ACC112 (cell line): ENCODE measurements at regions not wholly inside any gene's neighbourhood (a gene's known extent, or its start where the extent isn't known, plus 50 kb on each side); places are given as distances from the start of the nearest gene placed in this dataset.
A peak's percentile ranks its signal among the peaks of the same experiment; 100 is the strongest.
"Not testable (repeated sequence)": the region's sequence is repeated elsewhere in the genome, so short reads cannot be mapped to it uniquely, and the experiment has no call there.

Experiments used
- H2AFZ ChIP-seq: fragments of 200-600 bp; sonication (generic); one replicate; pipeline ENCODE4 v1.6.0; 2017; ENCODE audit warnings: antibody characterized with exemption, low read length; ENCODE audit not compliant: unreplicated experiment
- H3K27ac ChIP-seq: fragments of 200-600 bp; sonication (generic); 2 replicates; pipeline ENCODE4 v1.5.1; 2014; ENCODE audit warnings: low read depth, mild to moderate bottlenecking, antibody characterized with exemption, low read length, moderate library complexity
- H3K27me3 ChIP-seq: fragments of 200-600 bp; sonication (generic); 2 replicates; pipeline ENCODE4 v1.6.1; 2014; ENCODE audit warnings: mild to moderate bottlenecking, antibody characterized with exemption, low read length, moderate library complexity, mixed read lengths; ENCODE audit not compliant: insufficient read depth
- H3K36me3 ChIP-seq: fragments of 200-600 bp; sonication (generic); 2 replicates; pipeline ENCODE4 v1.6.1; 2016; ENCODE audit warnings: mild to moderate bottlenecking, antibody characterized with exemption, low read length, moderate library complexity, mixed read lengths; ENCODE audit not compliant: insufficient read depth
- H3K4me1 ChIP-seq: fragments of 200-600 bp; sonication (generic); one replicate; pipeline ENCODE4 v1.6.1; 2016; ENCODE audit warnings: low read length, mixed read lengths; ENCODE audit not compliant: insufficient read depth, unreplicated experiment, control insufficient read depth
- H3K4me3 ChIP-seq: fragments of 200-600 bp; sonication (generic); 2 replicates; pipeline ENCODE4 v1.5.1; 2014; ENCODE audit warnings: mild to moderate bottlenecking, low read depth, low read length
- H3K79me2 ChIP-seq: fragments of 200-600 bp; sonication (generic); one replicate; pipeline ENCODE4 v1.6.0; 2016; ENCODE audit warnings: low read length; ENCODE audit not compliant: control insufficient read depth, unreplicated experiment, insufficient read depth

DNA sequence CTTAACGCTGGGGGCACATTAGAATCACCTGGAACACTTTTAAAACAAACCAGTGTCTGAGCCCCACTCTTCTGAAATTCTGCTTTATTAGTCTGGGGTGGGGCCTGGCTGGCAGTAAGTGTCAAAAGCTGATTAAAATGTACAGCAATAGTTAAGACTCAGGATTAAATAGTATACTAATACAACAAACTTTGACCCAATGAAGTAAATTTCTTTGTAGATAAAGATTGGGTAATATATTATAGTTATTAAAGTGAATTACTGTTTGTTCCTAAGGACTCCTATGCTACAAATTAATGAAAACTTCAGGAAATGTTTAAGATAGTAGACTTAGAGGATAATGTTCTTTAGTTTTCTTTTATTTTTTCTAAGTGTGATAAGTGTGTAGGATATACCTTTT is 160.9 kb downstream of the FAM124B start:
- H3K79me2 ChIP-seq: no peaks in the 10 kb centered on the region

GRCh38 chr2:224223851-224224555 is 177.9 kb downstream of the FAM124B start:
- Histone ChIP-seq H3K27ac (no peak overlapping the region), H3K36me3 (no peaks in the 10 kb centered on the region), H3K4me1 (peaks cover 35% of the 10 kb centered on the region), H3K4me3 (no peak overlapping the region), H3K79me2 (no peaks in the 10 kb centered on the region), H3K27me3 (no peaks in the 10 kb centered on the region), H2AFZ (peak overlapping the region; percentile 50)

More for the DNA sequence above, 160.9 kb downstream of the FAM124B start:
- Histone ChIP-seq H3K27me3 (no peaks in the 10 kb centered on the region), H3K36me3 (no peaks in the 10 kb centered on the region), H3K4me1 (no peaks in the 10 kb centered on the region), H3K27ac (no peak overlapping the region), H2AFZ (no peak overlapping the region), H3K4me3 (no peak overlapping the region)

- peak overlapping the region; percentile 52 for H2AFZ ChIP-seq
- H3K4me1 ChIP-seq: peaks cover 40% of the 10 kb centered on the region
- H3K36me3 ChIP-seq: no peaks in the 10 kb centered on the region; the same call in 1 of the 2 replicates
- no peaks in the 10 kb centered on the region for H3K79me2 ChIP-seq
- no peak overlapping the region for H3K27ac ChIP-seq
- H3K4me3 ChIP-seq: no peak overlapping the region
- H3K27me3 ChIP-seq: no peaks in the 10 kb centered on the region
Measured at GRCh38 chr2:224222974-224223373, 178.9 kb downstream of the FAM124B start.

DNA sequence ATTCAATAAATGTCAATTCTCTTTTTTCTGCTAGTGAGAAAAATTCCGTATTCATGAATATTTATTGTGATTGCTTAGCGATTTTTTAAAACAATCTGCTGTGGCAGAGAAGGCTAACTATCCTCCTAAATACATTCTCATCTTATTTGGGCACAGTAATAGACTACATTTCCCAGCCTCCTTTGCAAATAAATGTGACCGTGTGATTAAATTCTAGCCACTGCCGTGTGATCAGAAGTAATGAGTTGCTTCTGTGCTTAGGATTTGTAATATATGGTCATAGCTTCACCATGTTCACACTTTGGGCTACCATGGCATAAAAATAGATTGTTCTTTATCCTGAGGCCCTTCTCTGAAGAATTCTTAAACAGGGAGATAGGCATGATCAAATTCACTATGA is 179.6 kb downstream of the FAM124B start:
- no peaks in the 10 kb centered on the region for H3K27me3 ChIP-seq
- peaks cover 45% of the 10 kb centered on the region for H3K4me1 ChIP-seq
- no peak overlapping the region for H3K4me3 ChIP-seq
- H2AFZ ChIP-seq: peak overlapping the region; percentile 52
- no peaks in the 10 kb centered on the region for H3K79me2 ChIP-seq
- no peaks in the 10 kb centered on the region; the same call in 1 of the 2 replicates for H3K36me3 ChIP-seq
- peak overlapping the region; percentile 99 for H3K27ac ChIP-seq

DNA sequence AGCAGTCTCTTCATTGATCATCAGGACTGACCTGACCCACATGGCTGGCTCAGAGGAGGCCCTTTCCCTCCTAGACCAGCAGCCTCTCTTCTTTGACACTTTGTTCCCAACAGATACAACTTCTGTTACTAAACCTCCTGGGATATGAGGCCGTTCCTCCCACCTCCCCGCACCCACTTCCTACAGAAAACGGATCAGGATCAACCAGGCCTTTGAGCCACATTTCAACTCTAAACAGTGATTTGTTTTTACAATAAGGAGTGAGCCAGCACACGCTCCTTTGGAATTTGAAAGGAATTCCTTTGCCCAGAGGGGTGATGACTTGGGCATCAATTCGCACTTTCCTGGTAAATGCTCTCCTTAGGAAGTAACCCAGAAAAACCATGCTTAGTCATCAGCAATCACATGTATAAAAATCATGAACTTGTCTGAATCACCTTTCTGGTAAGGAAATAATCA is 180.4 kb downstream of the FAM124B start:
- Histone ChIP-seq H3K79me2 (no peaks in the 10 kb centered on the region), H3K27me3 (no peaks in the 10 kb centered on the region), H3K4me1 (peaks cover 46% of the 10 kb centered on the region), H2AFZ (peak overlapping the region; percentile 47), H3K27ac (peak overlapping the region; percentile 99), H3K36me3 (no peaks in the 10 kb centered on the region; the same call in 1 of the 2 replicates), H3K4me3 (peak overlapping the region; percentile 9; the same call in 1 of the 2 replicates)

- Histone ChIP-seq H3K4me1 (peaks cover 46% of the 10 kb centered on the region), H3K27ac (peak overlapping the region; percentile 99)
Measured at GRCh38 chr2:224220586-224221255, 181.2 kb downstream of the FAM124B start.

DNA sequence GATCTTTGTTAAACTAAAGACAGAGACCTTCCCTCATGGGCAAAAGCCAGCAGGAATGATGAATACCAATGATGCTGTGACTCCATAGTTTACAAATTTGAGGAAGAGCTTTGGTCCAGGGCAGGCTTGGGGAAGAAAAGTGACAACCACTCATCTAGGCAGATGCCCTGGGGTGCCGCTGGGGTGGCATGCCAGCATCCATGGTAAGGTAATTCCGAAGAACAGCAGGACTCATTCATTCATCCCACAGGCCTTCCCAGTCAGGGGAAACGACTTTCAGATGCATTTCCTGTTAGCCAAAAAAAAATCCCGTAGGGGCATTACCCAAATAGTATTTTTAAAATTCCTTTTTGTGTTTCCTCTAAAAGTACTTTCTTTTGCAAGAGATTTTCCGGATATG is 180.7 kb upstream of the SERPINE2 start:
- Histone ChIP-seq H3K4me1 (peaks cover 46% of the 10 kb centered on the region), H2AFZ (no peak overlapping the region), H3K36me3 (no peaks in the 10 kb centered on the region; the same call in 1 of the 2 replicates), H3K27me3 (no peaks in the 10 kb centered on the region), H3K4me3 (no peak overlapping the region), H3K27ac (peak overlapping the region; percentile 99), H3K79me2 (no peaks in the 10 kb centered on the region)

More at GRCh38 chr2:224220586-224221255, 181.2 kb downstream of the FAM124B start:
- H3K27me3 ChIP-seq: no peaks in the 10 kb centered on the region
- H2AFZ ChIP-seq: peak overlapping the region; percentile 47
- H3K79me2 ChIP-seq: no peaks in the 10 kb centered on the region
- peak overlapping the region; percentile 9; the same call in 1 of the 2 replicates for H3K4me3 ChIP-seq
- no peaks in the 10 kb centered on the region; the same call in 1 of the 2 replicates for H3K36me3 ChIP-seq

GRCh38 chr2:224217962-224218347 is 178.9 kb upstream of the SERPINE2 start:
- no peaks in the 10 kb centered on the region for H3K27me3 ChIP-seq
- H3K27ac ChIP-seq: peak overlapping the region; percentile 54
- no peak overlapping the region for H2AFZ ChIP-seq
- no peaks in the 10 kb centered on the region for H3K79me2 ChIP-seq
- H3K4me1 ChIP-seq: peaks cover 44% of the 10 kb centered on the region
- no peaks in the 10 kb centered on the region; the same call in 1 of the 2 replicates for H3K36me3 ChIP-seq
- no peak overlapping the region for H3K4me3 ChIP-seq

DNA sequence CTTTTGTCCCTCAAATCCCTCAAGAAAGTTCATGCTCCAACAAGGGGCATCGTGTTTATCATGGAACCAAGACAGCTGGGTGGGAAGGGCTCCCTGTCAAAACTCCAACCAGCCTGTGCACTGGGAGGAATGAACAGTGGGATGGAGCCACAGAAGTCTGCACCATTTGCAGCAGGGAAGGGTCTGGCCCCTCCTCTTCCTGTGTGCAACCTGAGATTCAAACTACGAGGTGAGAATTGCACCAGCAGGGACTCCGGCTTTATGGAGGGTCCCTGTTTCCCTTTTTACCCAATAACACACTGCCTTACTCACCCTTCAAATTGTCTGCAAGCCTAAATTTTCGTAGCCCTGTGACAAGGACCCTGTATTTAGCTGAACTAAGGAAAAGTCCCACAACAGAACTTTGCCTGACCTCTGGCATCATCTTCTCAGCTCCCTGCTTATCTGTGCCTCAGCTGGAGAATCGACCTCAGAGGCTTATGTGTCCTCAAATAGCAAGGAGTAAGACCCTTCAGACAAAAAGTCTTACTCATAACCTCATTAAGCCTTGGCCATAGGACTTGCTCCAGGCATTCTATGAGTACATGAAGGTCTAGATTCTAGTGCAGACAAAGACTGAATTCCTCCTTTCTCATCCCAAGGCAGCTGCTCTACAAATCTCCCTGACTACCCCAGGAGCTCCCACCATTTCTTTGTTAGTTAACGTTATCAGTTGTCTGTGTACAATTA is 178.3 kb upstream of the SERPINE2 start:
- peak overlapping the region; percentile 54 for H3K27ac ChIP-seq
- H3K4me3 ChIP-seq: no peak overlapping the region
- H3K79me2 ChIP-seq: no peaks in the 10 kb centered on the region
- H3K36me3 ChIP-seq: no peaks in the 10 kb centered on the region; the same call in 1 of the 2 replicates
- no peaks in the 10 kb centered on the region for H3K27me3 ChIP-seq
- H3K4me1 ChIP-seq: peaks cover 38% of the 10 kb centered on the region
- H2AFZ ChIP-seq: no peak overlapping the region

DNA sequence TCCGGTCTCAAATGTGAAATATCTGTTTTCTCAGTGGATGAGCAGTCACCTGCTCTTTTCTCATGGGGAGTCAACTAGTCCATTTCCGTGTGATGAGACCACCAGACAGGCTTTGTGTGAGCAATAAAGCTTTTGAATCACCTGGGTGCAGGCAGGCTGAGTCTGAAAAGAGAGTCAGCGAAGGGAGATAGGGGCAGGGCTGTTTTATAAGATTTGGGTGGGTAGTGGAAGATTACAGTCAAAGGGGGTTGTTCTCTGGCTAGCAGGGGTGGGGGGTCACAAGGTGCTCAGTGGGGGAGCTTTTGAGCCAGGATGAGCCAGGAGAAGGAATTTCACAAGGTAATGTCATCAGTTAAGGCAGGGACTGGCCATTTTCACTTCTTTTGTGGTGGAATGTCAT is 176.5 kb upstream of the SERPINE2 start:
- H3K27ac ChIP-seq, H3K79me2 ChIP-seq: not testable (repeated sequence)

More for the DNA sequence above, 176.5 kb upstream of the SERPINE2 start:
- H3K4me3 ChIP-seq, H3K36me3 ChIP-seq, H2AFZ ChIP-seq, H3K27me3 ChIP-seq: not testable (repeated sequence)
- peaks cover 21% of the 10 kb centered on the region for H3K4me1 ChIP-seq
